Hematopoietic multipotent progenitor cell treated with erythropoietin and hydrocortisone succinate and interleukin-3 and kit ligand, for 17 days (in vitro differentiated cells): ENCODE measurements at regions not wholly inside any gene's neighbourhood (a gene's known extent, or its start where the extent isn't known, plus 50 kb on each side); places are given as distances from the start of the nearest gene placed in this dataset.
"Not testable (repeated sequence)": the region's sequence is repeated elsewhere in the genome, so short reads cannot be mapped to it uniquely, and the experiment has no call there.

Source experiments
- DNase-seq: peaks from one replicate; pipeline ENCODE4 v3.0.0-alpha.2; 2015; ENCODE audit warnings: low spot score

DNA sequence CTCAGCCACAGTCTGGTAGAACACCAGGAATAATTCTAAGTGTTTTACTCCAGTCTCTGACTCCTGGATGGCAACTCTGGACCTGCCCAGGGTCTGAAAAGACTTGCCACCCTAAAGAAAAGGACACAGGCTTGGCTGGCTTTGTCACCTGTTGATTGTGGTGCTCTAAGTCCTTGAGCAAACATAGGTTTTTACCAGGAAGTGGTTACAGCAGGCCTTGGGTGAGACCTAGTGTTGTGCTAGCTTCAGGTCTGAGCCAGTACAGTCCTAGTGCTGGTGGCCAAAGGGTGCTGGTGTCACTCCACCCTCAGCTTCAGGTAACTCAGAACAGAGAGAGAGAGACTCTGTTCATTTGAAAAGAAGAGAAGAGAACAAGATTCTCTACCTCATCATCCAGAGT lies 1239.4 kb upstream of the CRIM1 start:
- DNase-seq = no peak

DNA sequence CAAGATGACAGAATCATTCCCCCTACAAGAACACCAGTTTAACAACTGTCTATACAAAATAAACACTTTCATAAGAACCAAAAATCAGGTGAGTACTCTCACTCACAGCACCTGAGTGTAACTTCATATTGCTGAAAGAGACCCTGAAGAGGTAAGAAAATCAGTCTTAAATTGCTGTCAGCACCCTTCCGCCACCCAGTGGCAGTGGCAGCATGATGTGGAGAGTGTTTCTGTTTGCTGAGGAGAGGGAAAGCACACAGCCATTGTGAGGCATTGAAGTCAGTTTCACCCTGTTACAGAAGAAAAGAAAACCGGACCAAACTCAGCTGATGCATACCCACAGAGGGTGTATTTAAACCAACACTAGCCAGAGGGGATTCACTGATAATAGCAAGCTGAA lies 1240.8 kb upstream of the CRIM1 start:
- no peak for DNase-seq

DNA sequence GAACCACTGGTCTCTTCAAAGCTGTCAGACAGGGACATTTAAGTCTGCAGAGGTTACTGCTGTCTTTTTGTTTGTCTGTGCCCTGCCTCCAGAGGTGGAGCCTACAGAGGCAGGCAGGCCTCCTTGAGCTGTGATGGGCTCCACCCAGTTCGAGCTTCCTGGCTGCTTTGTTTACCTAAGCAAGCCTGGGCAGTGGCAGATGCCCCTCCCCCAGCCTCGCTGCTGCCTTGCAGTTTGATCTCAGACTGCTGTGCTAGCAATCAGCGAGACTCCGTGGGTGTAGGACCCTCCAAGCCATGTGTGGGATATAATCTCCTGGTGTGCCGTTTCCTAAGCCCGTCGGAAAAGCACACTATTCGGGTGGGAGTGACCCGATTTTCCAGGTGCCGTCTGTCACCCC lies 1243.2 kb upstream of the CRIM1 start:
- not testable (repeated sequence) for DNase-seq

DNA sequence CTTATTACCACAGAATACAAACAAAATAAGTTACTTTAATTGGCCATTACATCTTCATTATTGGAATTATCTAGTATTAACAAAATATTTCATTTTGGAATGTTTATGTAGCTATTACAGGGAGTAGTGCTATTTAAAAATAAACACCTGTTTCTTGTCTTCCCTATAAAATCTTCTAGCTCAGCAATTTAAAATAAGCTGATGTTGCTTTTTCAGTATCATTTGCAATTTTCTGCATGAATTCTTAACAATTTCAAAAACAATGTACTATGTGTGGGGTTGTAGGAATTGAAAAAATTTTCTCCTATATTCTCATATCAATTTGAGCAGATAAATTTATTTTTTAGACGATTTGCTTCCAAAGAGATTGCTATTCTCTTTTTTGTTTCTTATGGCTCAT lies 1251.3 kb upstream of the CRIM1 start:
- DNase-seq = no peak

DNA sequence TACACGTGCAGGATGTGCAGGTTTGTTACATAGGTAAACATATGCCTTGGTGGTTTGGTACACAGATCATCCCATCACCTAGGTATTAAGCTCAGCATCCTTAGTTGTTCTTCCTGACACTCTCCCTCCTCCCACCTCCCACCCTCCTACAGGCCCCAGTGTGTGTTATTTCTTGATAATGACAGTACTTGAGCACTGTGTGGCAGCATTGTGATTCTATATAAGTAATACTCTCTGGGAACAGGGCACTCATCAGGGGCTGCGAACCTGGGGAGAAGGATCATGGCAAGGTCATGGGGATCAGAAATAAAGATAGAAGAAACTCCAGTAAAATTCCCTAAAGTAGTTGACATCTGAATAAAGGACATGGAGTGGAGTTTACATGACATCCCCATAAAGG lies 1256.2 kb upstream of the CRIM1 start:
- no peak for DNase-seq

DNA sequence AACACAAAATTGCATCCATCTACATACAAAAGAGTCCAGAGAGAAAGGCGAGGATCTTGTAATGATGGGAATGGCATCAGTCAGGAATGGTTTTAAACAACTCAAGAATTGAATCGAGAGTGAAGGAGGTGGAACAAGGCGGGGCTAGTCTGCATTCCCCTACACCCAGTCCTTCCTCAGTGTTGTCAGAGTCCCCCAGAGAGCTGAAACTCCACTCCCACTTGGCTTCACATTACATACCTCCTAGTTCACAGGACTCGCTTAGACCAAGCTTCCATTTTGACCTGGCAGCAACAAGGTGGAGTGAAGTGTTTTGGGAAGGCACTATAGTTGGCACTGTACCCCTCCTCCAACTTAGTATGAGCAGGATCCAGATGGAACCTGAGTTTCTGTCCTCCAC lies 1273.5 kb upstream of the CRIM1 start:
- no peak for DNase-seq

DNA sequence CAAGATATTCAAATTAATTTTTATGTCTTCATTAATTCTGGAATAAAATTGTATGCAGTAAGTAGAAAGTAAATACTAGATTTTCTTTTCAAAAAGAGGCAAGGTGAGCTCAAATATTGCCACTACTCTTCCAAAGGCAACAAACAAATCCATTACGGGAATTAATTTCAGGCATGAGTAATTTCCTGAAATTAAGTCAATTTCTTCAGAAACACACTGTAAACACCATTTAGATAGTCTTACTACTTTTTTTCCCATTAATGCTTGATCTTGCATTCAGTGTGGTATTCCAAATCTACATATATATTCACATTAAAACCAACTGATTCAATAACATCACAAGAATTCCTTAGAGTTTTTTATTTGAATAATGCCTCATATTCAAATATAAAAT lies 1274.0 kb upstream of the CRIM1 start:
- no peak for DNase-seq

DNA sequence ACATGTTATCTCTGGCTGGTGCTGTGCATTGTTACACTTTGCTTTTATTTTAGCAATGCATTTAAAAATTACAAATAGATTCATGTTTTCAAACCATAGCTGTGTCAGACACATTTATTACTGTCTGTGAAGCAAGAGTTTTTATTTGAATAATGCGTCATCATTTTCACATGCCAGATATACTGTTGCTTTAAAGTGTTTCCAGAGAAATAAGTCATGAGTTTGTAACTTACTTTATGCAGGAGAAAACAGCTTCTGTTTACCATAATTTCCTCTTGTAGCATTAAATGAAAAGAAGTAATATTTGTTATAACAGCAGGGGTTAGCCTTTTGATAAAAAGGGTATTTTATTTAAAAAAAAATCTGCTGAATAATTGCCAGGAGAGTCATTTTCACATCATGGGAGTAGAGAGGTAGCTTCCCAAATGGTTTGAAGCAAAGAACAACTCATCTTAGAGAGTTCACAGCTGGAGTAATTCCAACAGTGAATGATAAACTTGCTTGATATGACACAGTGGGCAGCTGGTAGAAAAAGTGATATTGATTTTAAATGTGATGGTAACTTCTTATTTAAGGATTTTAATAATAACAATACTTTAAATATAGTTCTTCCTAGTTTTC lies 1274.5 kb upstream of the CRIM1 start:
- DNase-seq = no peak

DNA sequence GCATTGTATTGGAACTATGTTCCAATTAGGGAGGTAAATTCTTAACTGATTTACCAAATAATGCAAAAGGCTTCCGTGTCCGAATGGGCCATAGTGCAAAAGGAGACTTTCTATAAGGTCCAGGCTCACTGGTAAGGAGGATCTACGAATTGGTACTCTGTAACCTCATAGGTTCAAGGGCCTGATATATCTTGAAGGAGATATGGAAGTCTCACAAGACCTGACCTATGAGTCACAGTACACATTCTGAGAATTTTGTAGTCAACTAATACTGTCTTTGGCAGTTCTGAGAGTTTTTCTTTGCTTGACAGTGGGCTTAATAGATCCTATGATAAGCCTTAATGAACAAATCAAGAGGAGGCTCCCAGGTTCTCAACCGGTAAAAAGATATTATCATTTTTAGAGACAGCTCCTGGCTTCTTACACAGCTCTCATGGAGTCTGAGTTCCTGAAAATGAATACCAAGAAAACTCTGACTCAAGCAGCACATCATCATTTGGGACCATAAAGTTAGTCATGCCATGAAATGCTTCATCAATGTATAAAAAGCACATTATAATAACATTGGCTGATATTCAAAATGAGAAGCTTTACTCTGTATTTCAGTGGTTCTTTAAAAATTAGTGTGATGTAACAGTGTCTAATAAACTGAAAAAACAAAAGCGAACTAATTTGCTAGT lies 1275.2 kb upstream of the CRIM1 start:
- no peak for DNase-seq

DNA sequence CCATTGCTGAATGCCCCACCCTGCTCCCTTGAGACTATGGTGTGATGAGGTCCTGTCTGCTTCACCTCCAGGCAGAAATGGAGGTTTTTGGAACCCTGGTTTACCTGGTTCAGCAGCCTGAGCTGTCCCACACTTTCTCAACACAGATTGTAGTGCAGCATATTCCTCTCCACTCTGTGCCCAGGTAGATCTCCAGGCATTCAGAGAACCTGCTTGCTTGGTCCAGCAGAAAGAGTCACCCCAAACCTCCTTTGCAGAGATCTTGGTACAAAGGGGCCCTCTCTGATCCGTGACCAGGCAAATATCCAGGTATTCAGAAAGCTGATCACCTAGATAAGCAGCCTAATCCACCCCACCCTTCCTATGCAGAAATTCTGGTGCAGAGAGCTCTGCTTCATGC lies 1288.2 kb upstream of the CRIM1 start:
- no peak for DNase-seq

DNA sequence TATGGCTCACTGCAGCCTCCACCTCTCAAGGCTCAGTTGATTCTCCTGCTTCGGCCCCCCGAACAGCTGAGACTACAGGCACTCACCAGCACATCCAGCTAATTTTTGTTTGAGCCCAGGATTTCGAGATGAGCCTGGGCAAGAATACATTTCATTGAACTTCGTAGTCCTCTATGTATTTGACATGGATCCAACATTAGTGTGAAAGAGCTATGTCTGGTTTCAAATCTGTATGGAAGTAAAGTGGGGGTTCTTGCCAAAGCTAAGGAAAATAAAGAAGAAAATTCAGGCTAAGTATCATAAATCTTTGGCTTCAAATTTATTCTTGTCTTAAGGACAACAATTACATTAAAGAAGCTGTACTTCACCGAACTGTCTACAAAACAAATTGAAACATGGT lies 1291.7 kb upstream of the CRIM1 start:
- no peak for DNase-seq

DNA sequence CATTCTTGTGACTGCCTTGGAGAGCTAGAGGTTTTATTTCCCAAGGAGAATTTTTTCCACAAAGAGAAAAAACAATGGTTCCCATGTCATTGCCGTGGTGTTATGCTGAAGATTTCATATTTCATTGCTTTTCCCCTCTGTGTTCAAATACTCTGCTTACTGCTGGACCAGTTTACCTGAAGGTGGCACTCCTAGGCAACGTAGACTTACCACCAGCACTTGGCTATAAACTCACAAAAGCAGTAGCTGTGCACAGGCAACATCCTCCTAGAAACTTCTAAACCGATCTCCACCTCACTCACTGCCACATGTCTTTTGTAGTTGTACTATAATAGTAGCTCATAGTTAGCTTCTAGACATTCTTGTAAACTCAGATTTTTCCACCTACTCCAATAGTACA lies 1319.7 kb upstream of the CRIM1 start:
- no peak for DNase-seq

DNA sequence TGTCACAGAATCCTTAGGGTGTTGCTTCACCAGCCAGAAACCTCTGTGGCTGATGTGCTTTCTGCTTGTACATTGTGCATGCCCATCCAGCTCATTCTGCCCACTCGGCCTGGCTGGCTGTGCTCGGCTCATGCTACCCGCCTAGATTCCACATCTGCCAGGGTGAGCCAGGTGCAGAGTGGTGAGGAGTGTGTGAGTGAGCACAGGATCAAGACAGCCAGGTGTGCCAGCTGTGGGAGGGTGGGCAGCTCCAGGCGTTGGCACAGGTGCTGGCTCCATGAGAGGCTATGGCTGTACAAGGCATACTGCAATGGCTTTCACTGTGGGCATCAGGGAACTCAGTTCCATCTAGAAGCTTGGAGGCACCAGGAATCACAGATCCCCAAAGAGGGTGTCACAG lies 1321.8 kb upstream of the CRIM1 start:
- no peak for DNase-seq

DNA sequence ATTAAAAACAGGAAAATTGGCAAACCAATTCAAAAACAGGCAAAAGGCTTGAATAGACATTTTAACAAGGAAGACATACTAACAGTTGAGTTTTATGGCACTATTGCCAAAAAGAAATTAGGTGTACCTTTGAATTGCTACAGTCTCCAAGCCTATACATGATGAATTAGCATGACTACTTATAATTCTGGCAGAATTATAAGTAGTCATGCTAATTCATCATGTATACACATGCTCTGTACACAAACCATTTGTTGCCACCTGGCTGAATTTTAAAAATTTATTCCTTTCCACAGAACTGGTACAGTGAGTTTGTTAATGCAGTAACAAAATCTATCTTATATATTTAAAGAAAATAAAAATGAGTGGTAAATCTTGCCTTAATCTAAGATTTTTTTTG lies 1332.0 kb upstream of the CRIM1 start:
- no peak for DNase-seq

DNA sequence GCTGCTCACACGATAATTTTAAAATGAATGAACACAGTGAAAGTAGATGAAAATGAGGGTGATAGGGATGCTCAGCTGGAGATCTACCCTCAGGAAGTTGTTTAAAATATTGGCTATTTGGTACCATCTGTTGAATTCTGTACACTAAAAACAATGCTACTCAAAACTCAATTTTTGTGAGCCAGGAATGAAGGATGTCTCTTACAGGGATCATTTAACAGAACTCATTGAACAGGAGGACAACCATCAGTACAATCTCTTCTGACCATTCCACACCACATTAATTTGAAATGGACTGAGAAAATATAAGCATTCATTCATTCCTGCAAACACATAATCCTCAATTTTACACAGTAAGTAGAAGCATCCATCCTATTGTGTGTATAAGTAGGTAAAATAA lies 1355.1 kb upstream of the CRIM1 start:
- no peak for DNase-seq

DNA sequence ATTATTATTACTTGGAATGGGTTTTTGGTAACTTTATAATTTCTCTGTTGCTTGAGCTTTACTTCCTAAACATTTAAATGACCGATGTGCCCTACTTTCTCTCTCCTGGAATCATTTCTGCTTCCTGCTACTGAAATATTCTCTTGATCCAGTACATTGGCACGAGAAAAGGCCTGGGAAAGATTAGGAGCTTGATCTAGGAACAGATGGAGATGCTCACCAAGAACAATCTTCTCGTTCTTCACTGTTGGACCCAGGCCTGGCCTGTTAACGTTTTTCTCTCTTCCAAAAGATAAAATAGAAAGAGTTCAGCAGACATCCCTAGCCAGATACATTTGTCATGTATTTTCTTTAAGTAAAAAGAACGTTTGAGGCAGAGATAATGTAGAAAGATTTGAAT lies 1356.8 kb upstream of the CRIM1 start:
- DNase-seq = no peak

DNA sequence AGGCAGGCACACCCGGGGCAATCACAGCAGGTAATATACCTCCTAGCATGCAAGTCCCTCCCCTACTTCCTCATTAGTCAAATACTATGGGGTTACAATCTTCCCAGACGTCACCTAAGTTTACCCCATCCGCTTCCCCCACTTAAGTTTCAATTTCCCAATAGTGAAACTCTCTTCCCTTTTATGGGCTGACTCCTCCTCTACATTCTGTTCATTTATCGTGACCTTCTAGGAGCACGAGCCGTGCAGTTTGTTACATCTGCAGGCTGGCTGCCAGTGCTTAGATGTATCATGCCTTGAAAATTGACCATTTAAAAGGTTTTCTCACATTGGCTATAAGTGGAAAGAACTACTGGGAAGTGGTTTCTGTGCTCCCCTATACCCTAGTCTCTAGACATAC lies 1357.8 kb upstream of the CRIM1 start:
- no peak for DNase-seq

DNA sequence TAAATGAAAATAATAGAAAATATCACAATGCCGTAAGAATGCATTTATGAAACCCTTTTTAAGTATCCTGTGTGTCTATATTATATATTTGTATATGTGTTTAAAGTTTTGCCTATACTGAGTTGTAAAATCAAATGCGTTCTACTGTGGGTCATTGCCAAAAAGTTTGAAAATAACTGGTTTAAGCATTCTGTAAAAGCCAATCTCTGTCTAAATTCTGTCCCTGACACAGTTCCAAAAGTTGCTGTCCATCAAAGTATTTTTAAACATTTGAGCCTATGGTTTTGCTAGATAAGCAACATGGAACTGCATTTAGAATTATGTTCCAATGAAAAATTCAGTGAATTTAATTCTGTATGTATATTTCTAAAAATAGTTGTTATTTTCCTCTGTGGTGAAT lies 1360.4 kb upstream of the CRIM1 start:
- no peak for DNase-seq

DNA sequence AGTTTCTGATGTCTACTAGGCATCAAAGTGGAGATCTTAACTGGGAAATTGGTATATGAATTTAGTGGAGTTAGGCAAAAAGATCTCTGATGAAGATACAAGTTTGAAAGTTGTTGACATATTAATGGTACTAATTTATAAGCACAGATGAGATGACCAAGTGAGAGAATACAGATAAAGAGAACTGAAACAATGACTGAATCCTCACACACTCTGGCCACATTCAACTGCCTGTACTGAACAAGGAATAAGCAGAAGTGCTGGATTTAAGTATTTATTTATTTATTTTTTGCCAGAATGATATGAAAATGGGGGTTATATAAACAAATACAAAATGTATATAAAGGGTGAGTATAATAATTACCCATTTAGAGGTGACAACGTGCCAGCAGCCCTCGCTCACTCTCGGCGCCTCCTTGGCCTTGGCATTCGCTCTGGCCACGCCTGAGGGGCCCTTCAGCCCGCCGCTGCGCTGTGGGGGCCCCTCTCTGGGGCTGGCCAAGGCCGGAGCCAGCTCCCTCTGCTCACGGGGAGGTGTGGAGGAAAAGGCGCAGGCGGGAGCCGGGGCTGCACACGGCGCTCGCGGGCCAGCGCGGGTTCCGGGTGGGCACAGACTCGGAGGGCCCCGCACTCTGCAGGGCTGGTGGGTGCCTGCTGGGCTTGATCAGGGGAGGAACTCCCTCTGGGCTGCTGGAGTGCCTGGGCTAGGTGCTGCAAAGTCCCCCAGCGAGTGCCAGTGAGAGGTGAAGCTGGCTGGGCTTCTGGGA lies 1363.9 kb upstream of the CRIM1 start:
- no peak for DNase-seq

DNA sequence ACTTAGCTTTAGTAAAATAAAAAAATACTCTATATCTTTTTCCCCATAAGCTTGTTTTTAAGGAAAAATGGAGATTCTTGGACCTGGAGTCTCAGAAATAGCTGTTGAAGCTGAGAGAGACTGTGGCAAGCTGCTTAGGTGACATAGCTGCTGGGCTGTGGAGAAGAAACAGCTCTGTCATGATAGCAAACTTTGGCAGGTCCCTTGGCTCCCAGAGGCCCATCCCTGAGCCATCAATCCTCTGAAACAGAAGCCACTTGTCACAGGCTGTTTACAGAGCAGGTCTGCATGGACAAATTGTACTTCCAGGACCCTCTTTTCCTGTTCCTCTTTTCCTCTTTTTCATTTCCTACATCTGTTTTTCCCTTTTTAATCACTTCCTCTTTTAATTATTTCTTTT lies 1370.1 kb upstream of the CRIM1 start:
- DNase-seq = no peak

DNA sequence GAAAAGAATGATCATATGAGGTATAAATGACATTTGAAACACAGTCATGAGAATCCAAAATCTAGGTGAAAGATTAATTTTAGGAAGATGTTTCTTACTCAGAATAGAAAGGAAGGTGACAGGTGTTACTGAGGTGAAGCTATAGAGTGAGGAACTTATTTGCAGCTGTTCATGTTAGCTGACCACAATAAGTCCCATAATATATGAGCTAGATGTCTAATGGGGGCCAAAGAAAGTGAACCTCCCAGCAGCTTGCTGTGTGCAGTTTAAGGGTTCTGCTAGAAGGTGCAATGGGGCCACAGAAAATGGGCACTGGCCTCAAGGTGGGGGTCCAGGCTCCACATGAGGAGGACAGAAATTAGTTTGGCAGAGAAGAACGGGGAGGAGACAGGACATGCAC lies 1374.9 kb upstream of the CRIM1 start:
- no peak for DNase-seq

DNA sequence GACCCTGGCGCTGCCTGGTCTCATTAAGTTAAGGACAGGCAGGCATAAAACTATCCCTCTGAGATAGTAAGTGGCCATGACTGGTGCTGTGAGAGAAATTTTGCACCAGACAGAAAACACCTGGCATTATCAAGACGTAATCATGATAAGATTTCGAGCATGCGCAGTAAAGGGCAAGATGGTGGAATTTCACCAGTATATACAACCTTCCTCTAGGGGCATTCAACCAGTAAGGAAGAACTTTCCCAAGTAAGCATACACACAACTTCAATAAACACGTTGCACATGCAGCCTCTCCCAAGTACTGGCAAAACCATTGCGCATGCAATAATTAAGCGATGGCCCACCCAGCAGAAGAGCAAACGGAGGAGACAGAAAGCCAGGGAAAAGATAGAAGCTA lies 1376.4 kb upstream of the CRIM1 start:
- no peak for DNase-seq

DNA sequence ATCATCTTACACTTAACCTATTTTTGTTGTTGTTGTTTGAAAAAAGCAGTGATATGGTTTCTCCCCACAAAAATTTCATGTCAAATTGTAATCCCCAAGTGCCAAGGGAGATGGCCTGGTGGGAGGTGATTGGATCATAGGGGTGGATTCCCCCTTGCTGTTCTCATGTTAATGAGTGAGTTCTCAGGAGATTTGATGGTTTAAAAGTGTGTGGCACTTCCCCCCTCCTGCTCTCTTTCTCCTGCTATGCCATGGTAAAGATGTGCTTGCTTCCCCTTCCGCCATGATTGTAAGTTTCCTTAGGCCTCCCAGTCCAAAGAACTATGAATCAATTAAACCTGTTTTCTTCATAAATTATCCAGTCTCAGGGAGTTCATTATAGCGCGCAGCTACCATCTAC lies 1362.7 kb upstream of the FAM98A start:
- DNase-seq = no peak

DNA sequence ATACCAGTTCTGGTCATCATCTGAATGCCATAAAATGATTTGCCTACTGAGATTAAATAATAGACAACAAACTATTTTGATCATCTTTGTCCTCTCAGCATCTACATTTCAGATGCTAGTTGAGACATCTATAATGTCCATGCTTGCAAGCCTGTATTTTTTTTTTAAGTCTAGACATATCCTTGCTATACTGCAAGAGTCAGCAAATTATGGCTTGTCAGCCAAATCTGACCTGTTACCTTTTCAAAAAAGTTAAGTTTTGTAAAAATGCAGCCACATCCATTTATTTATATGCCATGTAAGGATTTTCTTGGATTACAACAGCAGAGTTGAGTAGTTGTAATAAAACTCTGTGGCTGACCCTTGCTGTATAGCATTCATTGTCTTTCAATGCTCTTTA lies 1355.7 kb upstream of the FAM98A start:
- DNase-seq = no peak
